Stimulated activated naive CD8-positive, alpha-beta T cell treated with anti-CD3 and anti-CD28 coated beads, Interleukin-15, Interleukin-2, amounts not matched to agents 100 U/mL and 50 U/mL, for 24 hours (primary cell): ENCODE measurements at regions not wholly inside any gene's neighbourhood (a gene's known extent, or its start where the extent isn't known, plus 50 kb on each side); places are given as distances from the start of the nearest gene placed in this dataset.
"Not testable (repeated sequence)": the region's sequence is repeated elsewhere in the genome, so short reads cannot be mapped to it uniquely, and the experiment has no call there.

Experiments
- ATAC-seq: fragments of 150-1000 bp; cut with Tn5 transposase; one replicate; pipeline ENCODE4 v1.10.0; 2021
- DNase-seq: peaks from one replicate; pipeline ENCODE4 v3.0.0; 2021

DNA sequence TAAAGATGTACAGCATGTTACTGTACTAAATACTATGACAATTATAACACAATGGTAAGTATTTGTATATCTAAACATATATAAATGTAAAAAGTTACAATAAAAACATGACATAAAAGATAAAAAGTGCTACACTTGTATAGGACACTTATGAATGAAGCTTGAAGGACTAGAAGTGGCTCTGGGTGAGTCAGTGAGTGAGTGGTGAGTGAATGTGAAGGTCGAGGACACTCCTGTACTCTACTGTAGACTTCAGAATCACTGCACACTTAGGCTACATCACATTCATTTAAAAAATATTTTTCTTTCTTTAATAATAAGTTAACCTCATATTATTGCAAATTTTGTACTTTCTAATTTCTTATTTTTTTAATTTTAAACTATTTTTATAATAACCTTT, 1476.7 kb upstream of the CDH8 start:
- ATAC-seq (no peak), DNase-seq (no peak)

DNA sequence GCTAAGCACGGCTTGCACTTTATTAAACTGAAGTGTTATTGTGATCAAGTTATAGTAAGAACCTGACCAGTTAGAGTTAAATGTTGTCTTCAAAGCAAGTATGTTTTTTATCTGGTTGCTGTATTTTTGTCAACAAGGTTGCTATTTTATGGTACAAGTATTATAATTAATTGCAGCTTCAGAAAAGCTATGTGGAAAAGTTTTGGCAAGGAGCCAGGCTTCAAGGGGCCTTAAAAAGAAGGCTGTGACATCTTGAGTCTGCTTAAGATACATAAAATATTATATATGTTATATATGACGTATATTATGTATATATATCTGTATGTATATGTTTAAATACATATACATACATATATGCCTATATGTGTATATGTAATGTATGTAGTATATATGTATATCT, 1461.2 kb upstream of the CDH8 start:
- ATAC-seq (no peak), DNase-seq (no peak)

DNA sequence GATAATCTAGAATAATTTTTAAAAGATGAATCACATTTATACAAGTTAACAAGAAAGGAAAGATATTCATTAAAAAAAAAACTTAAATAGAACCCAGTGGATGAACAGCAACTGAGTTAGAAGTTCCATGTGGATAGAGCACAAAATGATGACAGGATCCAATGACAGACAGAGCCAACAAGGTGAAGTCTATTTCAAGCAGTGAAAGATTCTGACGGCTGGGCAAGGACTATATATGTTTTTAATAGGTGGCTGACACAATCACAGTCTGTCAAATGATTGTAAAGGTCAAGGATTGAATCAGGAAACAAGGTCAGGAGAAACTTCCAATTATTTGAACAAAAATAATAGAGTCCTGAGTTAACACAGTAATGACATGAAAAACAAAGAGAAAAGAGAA, 1460.0 kb upstream of the CDH8 start:
- DNase-seq, result no peak
- no peak for ATAC-seq

DNA sequence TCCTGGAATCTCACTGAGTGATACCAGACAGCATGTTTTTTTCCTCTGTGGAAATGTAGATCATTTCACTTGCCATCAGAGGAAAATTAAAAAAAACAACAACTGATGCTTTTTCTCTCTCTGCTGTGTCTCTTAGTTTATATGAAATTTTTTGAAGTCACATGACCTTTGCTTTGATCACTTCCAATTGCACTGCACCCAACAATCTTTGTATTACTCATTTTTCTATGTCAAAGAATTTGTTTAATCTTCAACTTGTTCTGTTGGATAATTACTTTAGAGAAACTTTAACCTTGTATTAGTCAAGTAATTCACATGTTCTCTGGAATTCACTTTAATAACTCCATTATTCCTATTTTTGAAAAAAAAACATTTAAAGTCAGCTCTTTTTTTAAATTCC, 1452.7 kb upstream of the CDH8 start:
- ATAC-seq, result no peak
- no peak for DNase-seq

DNA sequence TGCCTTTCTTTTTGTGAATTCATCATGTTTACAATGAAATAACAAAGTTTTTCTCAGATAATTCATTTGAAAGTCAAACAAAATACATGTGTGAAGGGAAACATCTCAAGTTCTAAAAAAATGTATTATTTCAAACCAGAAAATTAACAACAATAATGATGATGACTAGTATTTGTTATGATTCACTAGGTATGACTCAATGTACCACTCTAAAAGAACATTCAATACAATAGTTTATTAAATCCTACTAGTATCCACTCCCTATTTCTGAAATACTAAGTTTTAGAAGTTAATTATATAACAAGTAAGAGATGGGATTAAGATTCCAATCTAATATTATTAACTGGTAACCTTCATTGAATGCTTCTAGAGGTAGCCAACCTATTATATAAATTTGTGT, 1444.8 kb upstream of the CDH8 start:
- DNase-seq (no peak), ATAC-seq (no peak)

DNA sequence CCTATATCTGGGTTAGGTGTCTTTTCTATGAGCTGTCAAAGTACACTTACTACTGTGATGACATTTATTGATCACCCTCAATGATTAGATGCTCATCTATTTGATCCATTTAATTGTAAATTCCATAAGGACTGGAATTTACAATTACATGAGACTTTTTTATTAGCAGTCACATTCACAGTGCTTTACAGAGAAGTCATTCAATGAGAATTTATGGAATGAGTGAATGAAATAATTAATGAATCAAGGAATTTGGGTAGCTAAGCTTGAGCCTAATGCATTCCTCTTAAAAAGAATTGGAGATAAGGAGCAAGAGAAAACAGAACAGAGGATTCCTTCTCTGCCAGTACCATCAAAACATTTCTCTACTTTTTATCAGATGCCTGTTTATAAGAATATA, 1437.5 kb upstream of the CDH8 start:
- ATAC-seq (no peak), DNase-seq (no peak)

DNA sequence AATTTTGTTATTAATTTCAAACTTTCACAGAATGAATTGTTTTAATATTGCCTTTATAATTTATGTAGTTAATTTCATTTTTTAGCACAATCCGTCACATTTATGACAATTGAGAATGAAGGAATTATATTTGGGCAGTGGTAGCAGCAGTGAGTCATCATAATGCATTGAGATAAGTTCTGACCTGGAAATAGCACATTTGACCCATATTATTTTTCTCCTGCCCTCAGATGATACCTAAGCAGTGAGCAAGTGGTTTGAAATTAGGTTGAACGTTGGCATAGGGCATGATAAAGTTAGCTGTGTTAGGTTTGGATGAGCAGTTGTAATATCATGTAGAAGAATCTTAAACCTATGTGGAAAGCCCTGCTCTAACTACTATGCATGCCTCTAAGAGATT, 1431.3 kb upstream of the CDH8 start:
- no peak for DNase-seq
- no peak for ATAC-seq

DNA sequence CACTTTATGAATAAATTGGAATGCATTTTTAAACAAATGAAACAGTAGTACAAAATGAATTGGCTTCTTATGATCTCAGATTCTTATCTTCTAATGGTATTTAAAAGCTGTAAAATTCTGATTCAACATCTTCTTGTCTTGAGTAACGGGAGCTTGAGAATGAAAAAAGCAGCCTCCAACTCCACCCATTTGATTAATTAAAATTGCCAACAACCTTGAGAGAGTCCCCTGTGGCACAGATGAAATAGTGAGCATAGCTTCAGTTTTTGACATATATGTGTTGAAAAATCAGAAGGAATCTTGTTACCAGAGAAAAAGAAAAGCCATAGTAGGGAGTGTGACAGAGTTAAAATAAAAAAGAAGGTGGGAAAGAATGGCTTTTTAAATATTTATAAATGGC, 1426.1 kb upstream of the CDH8 start:
- DNase-seq (no peak), ATAC-seq (no peak)

DNA sequence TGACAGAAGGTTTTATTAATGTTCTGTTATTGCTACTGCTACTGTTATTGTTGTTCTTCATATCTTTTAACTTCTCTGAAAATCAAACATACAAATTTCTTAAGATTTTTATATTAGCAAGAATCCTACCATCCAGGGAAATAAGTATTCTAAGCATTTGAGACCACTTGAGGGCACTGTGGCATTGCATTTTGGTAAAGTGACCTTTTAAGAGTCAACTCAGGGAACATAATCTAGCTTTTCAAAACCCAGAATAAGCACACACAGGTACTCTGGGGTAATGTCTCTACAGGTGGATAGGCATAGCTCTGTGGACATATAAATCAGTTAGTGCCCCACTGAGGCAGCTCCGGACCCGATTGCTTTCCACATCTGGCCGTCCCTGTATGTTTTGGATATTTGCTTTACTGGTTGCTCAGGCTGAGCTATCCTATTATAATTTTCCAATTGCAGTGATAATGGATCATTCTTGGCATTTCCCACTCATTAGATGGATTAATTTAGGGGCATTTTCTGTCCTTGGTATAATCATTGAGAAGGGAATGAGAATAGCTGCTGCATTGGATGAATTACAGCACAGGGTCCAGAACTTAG, 1425.1 kb upstream of the CDH8 start:
- DNase-seq (no peak), ATAC-seq (no peak)

DNA sequence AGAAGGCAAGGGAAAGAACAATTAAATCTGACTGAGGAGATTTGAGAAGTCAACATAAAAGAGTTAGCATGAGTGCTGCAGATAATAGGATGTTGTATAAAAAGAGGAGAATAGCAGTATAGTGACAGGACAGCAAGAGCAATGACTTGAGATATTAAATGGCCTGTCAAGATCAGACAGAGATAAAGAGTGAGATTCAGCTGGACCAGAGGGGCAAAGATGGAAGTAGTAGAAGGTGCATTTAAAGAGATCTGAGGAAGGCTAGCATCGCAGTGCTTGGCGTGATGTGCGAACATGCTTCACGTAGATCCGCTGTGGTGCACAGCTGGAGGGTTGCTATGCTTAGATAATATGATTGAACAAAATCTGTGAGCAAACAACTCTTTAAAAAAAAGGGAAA, 1422.6 kb upstream of the CDH8 start:
- ATAC-seq (no peak), DNase-seq (no peak)

DNA sequence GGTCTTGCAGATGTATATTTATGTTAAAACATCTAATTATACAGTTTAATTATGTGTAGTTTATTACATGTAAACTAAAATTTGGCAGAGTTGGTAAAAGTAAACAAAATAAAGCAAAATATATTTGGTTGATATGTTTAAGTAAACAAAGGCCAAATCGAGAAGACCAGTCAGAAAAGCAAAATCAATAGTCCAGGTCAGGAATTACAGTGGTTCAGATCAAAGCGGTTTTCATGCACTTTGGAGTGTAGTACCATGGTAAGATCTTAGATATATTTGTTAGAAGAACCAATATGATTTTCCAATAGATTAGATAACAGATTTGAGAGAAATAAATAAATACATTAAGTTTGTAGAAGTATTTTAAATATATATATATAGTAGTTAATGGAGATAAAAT, 1421.6 kb upstream of the CDH8 start:
- DNase-seq, result no peak
- no peak for ATAC-seq

DNA sequence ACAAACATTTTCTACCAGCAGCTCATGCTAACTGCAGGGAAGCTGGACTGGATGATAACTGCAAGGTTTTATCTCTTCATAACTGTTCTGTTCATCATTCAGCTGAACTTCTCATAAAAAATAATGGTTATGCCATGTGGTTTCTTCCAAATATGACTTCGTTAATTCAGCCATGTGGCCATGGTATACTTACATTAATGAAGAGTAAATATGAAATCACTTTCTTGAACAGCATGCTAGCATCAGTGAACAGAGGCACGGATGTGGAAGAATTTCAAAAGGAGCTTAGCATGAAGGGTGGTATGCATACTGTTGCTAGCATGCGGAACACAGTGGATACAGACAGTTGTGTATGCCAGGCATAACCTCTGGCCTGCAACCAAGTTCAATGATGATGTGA, 1417.0 kb upstream of the CDH8 start:
- ATAC-seq, result no peak
- DNase-seq, result no peak

DNA sequence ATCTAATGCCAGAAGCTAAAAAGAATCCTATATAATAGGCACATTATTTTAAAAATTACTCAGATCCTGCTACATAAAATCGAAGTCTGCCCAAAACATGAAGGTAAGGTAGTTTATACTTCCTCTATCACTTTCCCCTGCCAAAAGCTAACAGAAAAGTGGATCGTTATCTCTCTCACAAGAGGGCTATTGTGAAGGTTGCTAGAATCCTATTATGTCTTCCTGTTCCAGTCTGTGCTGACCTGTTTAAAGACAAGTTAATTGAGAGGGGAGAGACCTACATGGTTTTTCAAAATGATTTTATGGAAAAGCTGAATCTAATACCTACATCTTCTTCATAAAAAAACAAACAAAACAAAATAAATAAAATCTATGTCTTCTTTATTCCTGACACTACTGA, 1410.9 kb upstream of the CDH8 start:
- ATAC-seq, result no peak

DNA sequence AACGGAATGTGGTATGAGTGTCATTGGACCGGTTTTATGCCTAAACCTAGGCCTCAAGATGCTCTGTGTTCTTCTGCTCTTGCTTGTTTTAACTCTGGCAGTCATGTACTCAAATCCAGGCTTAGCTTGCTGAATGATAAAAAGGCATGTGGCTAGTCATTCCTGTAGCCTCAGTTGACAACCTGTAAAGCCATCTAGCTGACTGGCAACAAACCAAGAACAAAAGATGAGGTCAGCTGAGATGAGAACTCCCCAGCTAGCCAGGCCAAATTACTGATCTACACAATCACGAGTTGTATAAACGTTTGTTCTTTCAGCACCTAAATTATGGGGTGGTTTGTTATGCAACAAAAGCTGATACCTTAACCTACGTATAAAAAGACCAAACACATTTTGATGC, 1406.0 kb upstream of the CDH8 start:
- ATAC-seq, result no peak
- DNase-seq, result no peak

More for the DNA sequence above, 1410.9 kb upstream of the CDH8 start:
- DNase-seq, result no peak

DNA sequence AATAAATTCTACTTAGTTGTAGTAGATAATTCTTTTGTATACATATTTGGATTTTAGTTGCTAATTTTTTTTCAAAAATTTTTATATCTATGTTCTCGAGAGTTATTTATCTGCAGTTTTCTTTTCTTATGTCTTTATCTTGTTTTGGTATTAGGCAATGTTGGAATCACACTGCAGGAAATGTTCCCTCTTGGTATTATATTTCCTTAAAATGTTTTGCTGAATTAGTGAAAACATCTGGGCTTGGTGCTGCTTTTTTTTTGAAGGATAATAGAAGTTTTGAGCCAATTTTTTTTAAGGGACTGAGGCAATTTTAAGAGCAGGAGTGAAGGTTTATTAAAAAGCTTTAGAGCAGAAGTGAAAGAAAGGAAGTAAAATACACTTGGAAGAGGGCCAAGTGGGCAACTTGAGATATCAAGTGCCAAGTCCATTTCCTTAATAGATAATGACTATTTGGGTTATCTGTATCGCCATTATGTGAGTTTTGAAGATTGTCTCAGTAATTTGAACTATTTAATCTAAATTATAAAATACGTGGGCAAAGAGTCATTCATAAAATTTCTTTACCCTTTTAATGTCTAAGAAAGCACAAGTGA, 1390.1 kb upstream of the CDH8 start:
- DNase-seq (no peak), ATAC-seq (no peak)

DNA sequence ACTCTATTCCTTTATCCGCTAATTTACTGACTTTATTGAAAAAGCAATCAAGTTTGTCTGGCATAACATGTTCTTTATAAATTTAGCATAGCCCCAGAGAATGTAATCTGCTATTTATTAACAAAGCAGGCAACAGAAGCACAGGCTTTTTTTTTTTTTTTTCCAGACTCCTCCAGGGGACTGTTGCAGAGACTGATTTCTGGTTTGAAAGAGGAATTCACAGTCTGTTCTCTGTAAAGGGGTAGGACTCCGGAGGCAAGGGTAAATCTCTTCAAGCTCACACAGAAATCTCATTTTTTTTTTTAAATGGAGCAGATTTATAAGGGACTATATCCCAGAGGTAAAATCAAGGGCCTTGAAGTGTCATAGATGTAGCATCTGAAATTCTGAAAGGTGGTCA, 1386.5 kb upstream of the CDH8 start:
- no peak for DNase-seq
- no peak for ATAC-seq

DNA sequence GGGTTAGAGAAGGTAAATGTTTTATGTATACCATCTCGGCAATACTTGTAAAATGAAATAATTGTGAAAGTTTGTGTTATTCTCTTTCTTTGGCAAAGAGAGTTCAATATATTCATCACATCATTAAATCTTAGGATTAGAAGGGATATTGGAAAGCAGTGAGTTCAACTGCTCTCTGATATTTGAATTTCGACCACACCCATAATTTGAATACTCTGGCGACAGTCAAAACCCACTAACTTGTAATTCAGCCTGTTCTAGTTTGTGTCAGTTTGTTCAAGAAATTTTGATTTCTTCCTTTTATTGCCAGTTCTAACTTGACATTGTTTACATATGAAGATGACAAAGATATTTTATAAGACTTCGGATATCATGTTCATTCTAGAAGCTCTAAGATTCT, 1380.5 kb upstream of the CDH8 start:
- no peak for DNase-seq
- no peak for ATAC-seq

DNA sequence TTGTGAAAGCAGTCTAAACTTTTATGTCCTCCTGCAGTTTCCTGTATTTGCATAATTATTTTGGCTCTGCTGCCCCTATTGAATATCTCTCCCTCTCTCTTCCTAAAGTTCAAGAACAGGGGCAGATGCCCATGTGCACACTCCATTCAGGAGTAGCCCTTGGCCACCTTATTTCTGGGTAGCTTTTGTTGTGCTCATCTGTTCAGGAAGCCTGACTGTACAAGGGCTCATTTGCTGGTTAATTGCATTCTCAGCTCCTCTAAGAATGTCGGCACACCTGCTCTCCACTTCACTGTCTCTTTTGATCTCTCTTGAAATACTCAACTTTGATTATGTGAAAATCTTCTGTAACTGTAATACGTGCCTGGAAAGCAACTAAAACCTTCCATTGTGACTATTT, 1378.8 kb upstream of the CDH8 start:
- DNase-seq (no peak), ATAC-seq (no peak)

DNA sequence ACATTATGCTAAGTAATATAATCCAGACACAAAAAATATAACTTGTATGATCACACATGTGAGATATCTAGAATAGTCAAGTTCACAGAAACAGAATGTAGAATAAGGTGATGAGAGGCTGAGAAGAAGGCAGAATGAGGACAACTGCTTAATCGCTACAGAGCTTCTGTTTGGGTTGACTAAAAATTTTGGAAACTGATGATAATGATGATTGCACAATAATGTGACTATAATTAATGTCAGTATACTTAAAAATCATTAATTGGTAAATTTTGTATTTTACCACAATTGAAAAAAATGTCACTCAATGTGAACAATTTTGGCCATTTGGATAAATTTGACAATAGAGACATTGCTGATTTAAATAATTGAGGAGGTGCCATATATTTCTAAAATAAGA, 1374.4 kb upstream of the CDH8 start:
- ATAC-seq (no peak), DNase-seq (no peak)

DNA sequence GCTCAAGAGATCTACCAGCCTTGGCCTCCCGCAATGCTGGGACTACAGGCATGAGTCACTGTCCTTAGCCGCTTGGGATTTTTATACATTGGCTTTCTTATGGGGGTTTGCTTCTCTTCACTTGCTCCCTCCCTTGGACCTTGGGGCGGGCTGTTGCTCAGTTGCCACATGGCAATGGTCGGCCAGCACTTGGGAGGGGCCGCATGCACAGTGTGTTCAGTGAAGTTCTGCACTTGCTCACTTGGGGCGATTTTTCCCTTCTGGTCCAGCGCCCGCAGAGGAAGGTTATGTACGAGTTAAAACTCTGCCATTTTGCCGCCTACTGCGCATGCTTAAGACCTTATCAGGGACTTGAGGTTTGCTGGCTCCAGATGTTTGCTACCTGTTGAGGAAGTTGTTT, 1367.6 kb upstream of the CDH8 start:
- ATAC-seq (no peak), DNase-seq (no peak)

DNA sequence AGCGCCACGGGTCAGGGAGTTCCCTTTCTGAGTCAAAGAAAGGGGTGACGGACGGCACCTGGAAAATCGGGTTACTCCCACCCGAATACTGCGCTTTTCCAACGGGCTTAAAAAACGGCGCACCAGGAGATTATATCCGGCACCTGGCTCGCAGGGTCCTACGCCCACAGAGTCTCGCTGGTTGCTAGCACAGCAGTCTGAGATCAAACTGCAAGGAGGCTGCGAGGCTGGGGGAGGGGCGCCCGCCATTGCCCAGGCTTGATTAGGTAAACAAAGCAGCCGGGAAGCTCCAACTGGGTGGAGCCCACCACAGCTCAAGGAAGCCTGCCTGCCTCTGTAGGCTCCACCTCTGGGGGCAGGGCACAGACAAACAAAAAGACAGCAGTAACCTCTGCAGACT, 1352.0 kb upstream of the CDH8 start:
- not testable (repeated sequence) for ATAC-seq, DNase-seq

DNA sequence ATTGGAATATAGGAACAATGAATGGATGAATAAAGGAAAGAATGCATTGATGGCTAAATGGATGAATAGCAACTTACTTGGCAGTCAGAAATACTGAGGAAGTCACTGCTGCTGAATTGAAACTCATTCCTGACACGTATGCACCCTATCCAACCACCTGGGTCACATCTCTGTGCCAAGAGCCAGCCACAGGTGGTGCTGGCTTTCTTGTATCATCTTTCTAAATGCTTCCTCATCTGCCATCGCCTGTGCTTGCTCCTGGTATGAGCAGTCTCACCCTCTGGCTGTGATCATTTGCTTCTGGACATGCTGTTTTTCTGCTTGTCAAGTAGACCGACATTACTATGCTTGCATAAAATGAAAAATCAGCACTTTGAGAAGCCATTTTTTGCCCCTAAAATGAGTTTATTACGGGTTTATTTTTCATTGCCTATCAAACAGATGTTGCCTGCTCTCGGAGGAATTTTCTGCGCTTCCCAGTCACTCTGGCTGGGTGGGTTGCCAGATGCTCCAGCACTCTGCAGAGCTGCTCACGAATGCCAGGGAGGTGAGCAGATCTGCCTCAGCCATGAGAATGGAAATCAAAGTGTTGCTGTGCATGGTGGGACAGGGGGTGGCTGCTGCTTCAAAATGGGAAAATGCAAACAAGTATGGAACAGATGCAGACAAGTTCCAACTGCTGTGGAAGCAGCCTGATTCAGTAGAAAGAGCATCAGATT, 1349.6 kb upstream of the CDH8 start:
- ATAC-seq, result no peak
- no peak for DNase-seq

DNA sequence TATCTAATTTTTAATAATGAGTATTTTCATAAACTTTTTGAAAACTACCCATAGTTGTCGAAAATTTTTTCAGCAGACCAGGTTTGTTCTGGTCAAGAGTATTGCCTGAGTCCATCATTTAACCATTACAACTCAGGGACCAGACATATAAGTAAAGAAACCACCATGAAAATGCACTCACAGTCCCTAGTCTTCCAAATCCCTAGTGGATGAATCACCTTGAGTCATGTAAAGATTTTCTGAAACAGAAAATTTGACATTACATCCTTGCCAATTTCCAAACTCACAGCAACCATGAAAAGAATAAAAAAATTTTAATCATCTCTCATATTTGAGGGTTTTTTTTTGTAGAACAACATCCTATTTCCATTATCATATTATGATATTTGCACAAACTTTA, 1337.5 kb upstream of the CDH8 start:
- ATAC-seq, result no peak
- no peak for DNase-seq

DNA sequence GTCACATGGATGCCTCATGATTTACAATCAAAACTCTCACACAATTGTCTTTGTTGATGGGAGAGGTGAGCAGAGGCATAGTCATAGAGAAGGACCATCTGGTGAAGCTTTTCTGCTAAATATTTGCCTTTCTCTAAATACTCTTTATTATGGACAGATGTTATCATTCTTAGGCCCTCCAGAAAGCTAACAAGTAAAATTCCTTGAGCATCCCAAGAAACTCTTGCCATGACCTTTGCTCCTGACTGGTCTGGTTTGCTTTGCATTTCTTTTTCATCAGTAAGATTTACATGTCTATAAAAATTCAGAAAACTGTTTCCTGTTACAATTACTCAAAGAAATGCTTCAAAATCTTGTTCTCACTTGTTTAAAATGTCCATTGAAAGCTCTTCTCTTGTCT, 1336.6 kb upstream of the CDH8 start:
- no peak for DNase-seq
- ATAC-seq, result no peak
